SK-N-SH (cell line): ENCODE measurements at regions not wholly inside any gene's neighbourhood (a gene's known extent, or its start where the extent isn't known, plus 50 kb on each side); places are given as distances from the start of the nearest gene placed in this dataset.
"Not testable (repeated sequence)": the region's sequence is repeated elsewhere in the genome, so short reads cannot be mapped to it uniquely, and the experiment has no call there.

ENCODE experiments used
- CTCF ChIA-PET: fragments of 300-600, 350-600 bp; formaldehyde crosslinking; extraction: SDS; loops from one replicate; lab custom pipeline; 2021; lab: Yijun Ruan, JAX
- POLR2A ChIA-PET: fragments of 350-600 bp; sonication (Branson Sonifier 250); formaldehyde crosslinking; extraction: SDS; loops from one replicate; lab custom pipeline; 2020; ENCODE audit warnings: antibody characterized with exemption, inconsistent platforms; lab: Yijun Ruan, JAX
- DNase-seq: peaks from one replicate; pipeline ENCODE4 v3.0.0; 2012
- H2AFZ ChIP-seq: fragments of 200-600 bp; sonication (generic); 2 replicates; pipeline ENCODE4 v1.8.1; 2016; ENCODE audit warnings: antibody characterized with exemption, mild to moderate bottlenecking, low read depth
- H3F3A ChIP-seq: fragments of 200-600 bp; sonication (generic); replicated peaks from 2 replicates; pipeline ENCODE3; 2016; ENCODE audit warnings: antibody characterized with exemption, mild to moderate bottlenecking; ENCODE audit not compliant: insufficient read depth
- H3K27ac ChIP-seq, 2 experiments: fragments of 200-500 bp in 1 of 2; fragments of 200-600 bp in 1 of 2; sonication (Bioruptor generic) in 1 of 2; sonication (generic), shearing (Covaris generic) in 1 of 2; 2 replicates each; pipeline versions ENCODE4 v1.5.1 to v1.6.1; 2014 to 2016; ENCODE audit warnings: low read depth in 2 of 2, inconsistent platforms in 1 of 2, low read length in 1 of 2, mild to moderate bottlenecking in 1 of 2, mixed read lengths in 1 of 2
- H3K27me3 ChIP-seq: fragments of 200-600 bp; sonication (generic), shearing (Covaris generic); 2 replicates; pipeline ENCODE4 v1.6.1; 2016; ENCODE audit warnings: mixed run types; ENCODE audit not compliant: insufficient read depth
- H3K36me3 ChIP-seq, 2 experiments: fragments of 200-500 bp in 1 of 2; fragments of 200-600 bp in 1 of 2; sonication (Bioruptor generic) in 1 of 2; sonication (generic) in 1 of 2; replicated peaks in 1 of 2; 2 replicates each; pipeline versions ENCODE3 to v1.5.1; 2014 to 2016; ENCODE audit warnings: low read length in 1 of 2, mild to moderate bottlenecking in 1 of 2; ENCODE audit not compliant: insufficient read depth in 2 of 2, control insufficient read depth in 1 of 2
- H3K4me1 ChIP-seq, 2 experiments: fragments of 200-500 bp in 1 of 2; fragments of 200-600 bp in 1 of 2; sonication (Bioruptor generic) in 1 of 2; sonication (generic), shearing (Covaris generic) in 1 of 2; 2 replicates each; pipeline versions ENCODE4 v1.5.1 to v1.6.1; 2014 to 2016; ENCODE audit warnings: low read depth in 1 of 2, low read length in 1 of 2, mixed run types in 1 of 2; ENCODE audit not compliant: insufficient read depth in 2 of 2, control insufficient read depth in 1 of 2
- H3K4me2 ChIP-seq: fragments of 200-600 bp; sonication (generic), shearing (Covaris generic); 2 replicates; pipeline ENCODE4 v1.6.1; 2017; ENCODE audit warnings: mixed run types
- H3K4me3 ChIP-seq, 2 experiments: fragments of 200-500 bp in 1 of 2; fragments of 200-600 bp in 1 of 2; sonication (Bioruptor generic) in 1 of 2; sonication (generic), shearing (Covaris generic) in 1 of 2; 2 replicates each; pipeline versions ENCODE4 v1.5.1 to v1.8.1; 2014 to 2016; ENCODE audit warnings: low read depth in 2 of 2, inconsistent platforms in 1 of 2, low read length in 1 of 2, mild to moderate bottlenecking in 1 of 2, mixed read lengths in 1 of 2, moderate library complexity in 1 of 2
- H3K79me2 ChIP-seq: fragments of 200-600 bp; sonication (generic); 2 replicates; pipeline ENCODE4 v1.8.1; 2017; ENCODE audit warnings: mild to moderate bottlenecking; ENCODE audit not compliant: insufficient read depth
- H3K9ac ChIP-seq: fragments of 200-600 bp; sonication (generic); 2 replicates; pipeline ENCODE4 v1.6.1; 2017; ENCODE audit warnings: mixed run types
- H3K9me2 ChIP-seq: fragments of 200-600 bp; sonication (generic); 2 replicates; pipeline ENCODE4 v1.6.1; 2017; ENCODE audit warnings: mixed run types
- H3K9me3 ChIP-seq: fragments of 200-600 bp; sonication (generic); 2 replicates; pipeline ENCODE4 v1.6.1; 2017; ENCODE audit warnings: mixed run types, mild to moderate bottlenecking, moderate library complexity
- H4K20me1 ChIP-seq: fragments of 200-600 bp; sonication (generic); 2 replicates; pipeline ENCODE4 v1.6.1; 2017; ENCODE audit warnings: mild to moderate bottlenecking, mixed run types; ENCODE audit not compliant: insufficient read depth
- WGBS: methylation state at CpG from one replicate; pipeline ENCODE4 v1.1.6; 2017; ENCODE audit warnings: low lambda C conversion rate; 5-methylcytosine and 5-hydroxymethylcytosine counted together

DNA sequence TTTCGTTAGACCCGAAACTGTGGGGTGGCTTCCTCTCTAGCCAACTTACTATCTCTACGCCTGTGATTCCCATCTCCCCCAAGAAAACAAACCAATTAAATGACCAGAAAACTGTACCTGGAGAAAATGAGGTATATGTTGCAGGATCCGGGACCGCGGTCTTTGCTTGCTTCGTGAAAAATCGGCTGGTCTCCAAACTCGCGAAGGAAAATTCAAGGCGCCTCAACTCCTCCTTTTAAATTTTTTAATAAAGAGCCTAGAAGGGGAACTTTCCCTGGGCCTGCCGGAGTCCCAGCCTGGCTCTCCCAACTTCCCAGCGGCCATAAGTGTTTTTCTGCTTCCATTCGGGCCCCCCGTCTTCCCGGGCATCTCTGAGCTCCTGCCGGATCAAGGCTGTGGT lies 463.7 kb upstream of the ZNG1F start:
- DNase-seq, POLR2A ChIA-PET, H3K27ac ChIP-seq, H3K4me3 ChIP-seq, H3K4me1 ChIP-seq, H3K36me3 ChIP-seq, H3K9me2 ChIP-seq, H3K79me2 ChIP-seq, H2AFZ ChIP-seq, H4K20me1 ChIP-seq, H3K4me2 ChIP-seq, H3K9me3 ChIP-seq, CTCF ChIA-PET, H3K9ac ChIP-seq, H3K27me3 ChIP-seq, H3F3A ChIP-seq: not testable (repeated sequence)
- 74% methylated on average over 16 of the region's 17 CpGs for WGBS

DNA sequence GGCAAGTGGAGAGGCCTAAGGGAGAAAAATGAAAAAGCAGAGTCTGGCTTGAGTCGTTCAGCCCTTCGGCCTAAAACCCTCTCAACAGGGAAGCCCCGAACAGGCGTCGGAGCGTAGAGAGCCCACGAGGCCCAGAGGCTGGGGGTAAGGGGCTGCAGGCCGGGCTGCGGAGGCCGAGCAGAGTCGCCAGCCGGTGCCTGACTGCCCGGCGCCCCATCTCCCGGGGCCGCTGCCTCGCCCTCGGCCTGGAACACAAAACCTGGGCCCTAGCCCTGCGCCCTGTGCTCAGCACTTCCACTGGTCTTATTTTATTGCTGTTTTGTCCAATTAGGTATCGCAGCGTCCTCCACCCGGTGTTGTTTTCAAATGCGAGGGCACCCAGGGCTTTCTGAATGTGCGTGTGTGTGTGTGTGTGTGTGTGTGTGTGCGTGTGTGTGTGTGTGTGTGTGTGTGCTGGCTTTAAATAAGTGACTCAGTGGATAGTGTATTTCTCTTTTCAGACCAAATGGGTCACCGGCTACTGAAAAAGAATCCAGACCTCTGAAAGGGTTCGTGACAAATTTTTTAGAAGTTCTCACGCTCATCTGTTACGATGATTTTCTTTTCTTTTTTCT lies 463.1 kb upstream of the ZNG1F start:
- H3K4me3 ChIP-seq, H3F3A ChIP-seq, H3K4me1 ChIP-seq, H4K20me1 ChIP-seq, H2AFZ ChIP-seq, H3K27ac ChIP-seq, H3K9ac ChIP-seq, H3K36me3 ChIP-seq, CTCF ChIA-PET, H3K4me2 ChIP-seq, DNase-seq, H3K79me2 ChIP-seq, H3K27me3 ChIP-seq, H3K9me2 ChIP-seq, H3K9me3 ChIP-seq, POLR2A ChIA-PET: not testable (repeated sequence)
- 67% methylated on average over 5 of the region's 29 CpGs for WGBS

DNA sequence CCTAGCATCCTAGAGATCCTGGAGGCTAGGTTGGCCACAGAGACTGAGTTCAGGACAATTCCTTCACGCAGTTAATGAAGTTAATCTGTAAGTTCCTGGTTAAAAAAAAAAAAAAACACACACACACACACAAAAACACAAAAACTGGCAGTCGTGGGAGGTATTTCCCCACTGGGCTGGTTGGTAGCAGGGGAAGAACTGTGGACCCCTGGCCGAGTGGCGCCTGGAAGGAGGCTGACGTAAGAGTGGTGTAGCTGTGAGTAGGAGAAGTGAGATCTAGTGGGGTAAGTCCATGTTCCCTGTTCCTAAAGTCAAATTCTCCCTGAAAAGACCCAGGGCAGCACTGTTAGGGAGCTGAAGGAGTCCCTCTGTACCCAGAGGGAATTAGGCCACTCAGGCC lies 461.0 kb upstream of the ZNG1F start:
- POLR2A ChIA-PET, H3K79me2 ChIP-seq, H2AFZ ChIP-seq, H3F3A ChIP-seq, H3K36me3 ChIP-seq, H3K9ac ChIP-seq, H4K20me1 ChIP-seq, H3K27ac ChIP-seq, H3K9me3 ChIP-seq, H3K4me3 ChIP-seq, H3K4me1 ChIP-seq, DNase-seq, CTCF ChIA-PET, H3K4me2 ChIP-seq, H3K27me3 ChIP-seq, H3K9me2 ChIP-seq: not testable (repeated sequence)
- WGBS = 54% methylated on average over 5 of the region's 5 CpGs

DNA sequence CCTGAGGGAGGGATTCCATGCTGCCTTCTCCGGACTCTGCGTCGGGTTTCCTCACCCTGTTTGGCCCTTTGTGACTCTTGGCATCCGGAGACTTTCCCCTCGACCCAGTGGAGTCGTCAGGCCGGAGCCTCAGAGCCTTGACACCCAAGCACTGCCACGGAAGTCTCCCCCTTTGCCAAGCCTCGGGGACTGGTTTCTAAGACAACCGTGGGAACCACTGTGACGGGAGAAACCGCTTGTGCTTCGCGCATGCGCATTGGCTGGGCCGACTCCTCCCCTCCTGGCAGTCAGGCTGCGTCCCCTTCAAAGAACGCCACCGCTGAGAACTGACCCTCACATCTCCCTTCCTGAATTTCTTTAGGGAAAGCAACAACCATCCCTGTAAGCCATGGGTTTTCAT lies 459.4 kb upstream of the ZNG1F start:
- H3K4me2 ChIP-seq, H3K9ac ChIP-seq, H3K27ac ChIP-seq, H4K20me1 ChIP-seq, H3K27me3 ChIP-seq, H2AFZ ChIP-seq, H3K4me3 ChIP-seq, CTCF ChIA-PET, H3K9me2 ChIP-seq, H3F3A ChIP-seq, POLR2A ChIA-PET, H3K79me2 ChIP-seq, H3K4me1 ChIP-seq, H3K36me3 ChIP-seq, DNase-seq, H3K9me3 ChIP-seq: not testable (repeated sequence)
- WGBS = no CpG with 5 or more reads among the region's 19 CpGs

DNA sequence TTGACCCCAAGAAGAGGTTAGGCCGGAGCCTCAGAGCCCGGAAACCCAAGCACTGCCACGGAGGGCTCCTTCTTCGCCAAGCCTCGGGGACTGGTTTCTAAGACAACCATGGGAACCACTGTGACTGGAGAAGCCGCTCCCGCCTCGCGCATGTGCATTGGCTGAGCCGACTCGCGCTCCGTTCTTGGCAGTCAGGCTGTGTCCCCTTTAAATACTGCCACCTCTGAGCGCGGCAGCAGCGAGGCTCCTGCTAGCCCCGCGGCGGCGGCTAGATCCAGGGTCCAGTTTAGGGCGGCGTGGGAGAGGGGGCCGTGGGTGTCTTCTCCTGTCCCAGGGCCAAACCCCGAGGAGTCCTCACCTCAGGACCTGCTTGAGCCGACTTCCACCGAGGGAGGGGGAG lies 457.1 kb upstream of the ZNG1F start:
- H3K79me2 ChIP-seq, POLR2A ChIA-PET, DNase-seq, H3K36me3 ChIP-seq, H3K27me3 ChIP-seq, H3K9me2 ChIP-seq, H3K9me3 ChIP-seq, H3K4me1 ChIP-seq, H2AFZ ChIP-seq, H3K4me3 ChIP-seq, CTCF ChIA-PET, H4K20me1 ChIP-seq, H3K4me2 ChIP-seq, H3K27ac ChIP-seq, H3K9ac ChIP-seq, H3F3A ChIP-seq: not testable (repeated sequence)
- no CpG with 5 or more reads among the region's 26 CpGs for WGBS
